SH-SY5Y (cell line): ENCODE measurements at regions not wholly inside any gene's neighbourhood (a gene's known extent, or its start where the extent isn't known, plus 50 kb on each side); places are given as distances from the start of the nearest gene placed in this dataset.

Source experiments
- GATA2 ChIP-seq: IDR thresholded peaks from 2 replicates; pipeline ENCODE4 v1.6.1; 2011; ENCODE audit warnings: mild to moderate bottlenecking, low read depth, low read length
- GATA3 ChIP-seq: IDR thresholded peaks from 2 replicates; pipeline ENCODE4 v1.6.1; 2011; ENCODE audit warnings: low read depth, mild to moderate bottlenecking, low read length, moderate library complexity

DNA sequence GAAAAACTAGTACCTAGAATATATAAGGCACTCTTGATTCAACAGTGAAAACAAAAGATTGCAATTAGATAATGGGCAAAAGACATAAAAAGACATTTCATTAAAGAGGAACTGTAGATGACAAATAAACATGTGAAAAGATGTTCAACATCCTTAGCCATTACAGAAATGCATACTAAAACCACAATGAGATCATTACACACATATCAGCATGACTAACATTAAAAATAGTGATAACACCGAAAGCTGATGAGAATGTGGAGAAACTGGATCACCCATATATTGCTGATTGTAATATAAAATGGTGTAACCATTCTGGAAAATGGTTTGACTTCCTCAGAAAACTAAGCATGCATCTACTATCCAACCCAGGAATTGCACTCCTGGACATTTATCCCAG, 340.3 kb downstream of the SEC16B start:
- TF ChIP-seq GATA2 (no peak), GATA3 (no peak)
